ENCODE measurements at regions not wholly inside any gene's neighbourhood (a gene's known extent, or its start where the extent isn't known, plus 50 kb on each side); places are given as distances from the start of the nearest gene placed in this dataset.

- no peak for TF ChIP-seq CTCF (IDR thresholded peaks at IDR 0.05; ENCODE audit: unreplicated experiment in 3 of 3)
- peaks cover 5% of the 10 kb centered on the region for H3K4me1 Mint-ChIP-seq
- no peaks in the 10 kb centered on the region for H3K27me3 Mint-ChIP-seq (ENCODE audit: low read depth)
- peak overlapping the region in 2 of 3 experiments; percentile 7 to 12 for H3K4me3 Mint-ChIP-seq
- H3K9me3 Mint-ChIP-seq: no peaks in the 10 kb centered on the region
- H3K27ac Mint-ChIP-seq: peak overlapping the region; percentile 34 to 65 (median 63)
- H3K36me3 Mint-ChIP-seq (ENCODE audit: low read depth): no peaks in the 10 kb centered on the region
Measured at GRCh38 chr4:96558466-96558865, 718.6 kb downstream of the PDHA2 start.

- H3K4me3 Mint-ChIP-seq: no peak overlapping the region
- TF ChIP-seq CTCF (IDR thresholded peaks at IDR 0.05; ENCODE audit: unreplicated experiment in 3 of 3): no peak
- H3K27ac Mint-ChIP-seq: no peak overlapping the region
- H3K36me3 Mint-ChIP-seq (ENCODE audit: low read depth): no peaks in the 10 kb centered on the region
- no peaks in the 10 kb centered on the region for H3K9me3 Mint-ChIP-seq
- no peaks in the 10 kb centered on the region for H3K4me1 Mint-ChIP-seq
- H3K27me3 Mint-ChIP-seq (ENCODE audit: low read depth): no peaks in the 10 kb centered on the region
Measured at GRCh38 chr4:96566755-96567154, 726.9 kb downstream of the PDHA2 start.

GRCh38 chr4:96585304-96585703 is 745.4 kb downstream of the PDHA2 start:
- Mint-ChIP-seq H3K4me1 (no peaks in the 10 kb centered on the region), H3K27me3 (ENCODE audit: low read depth) (no peaks in the 10 kb centered on the region), H3K36me3 (ENCODE audit: low read depth) (no peaks in the 10 kb centered on the region), H3K4me3 (no peak overlapping the region), H3K27ac (no peak overlapping the region), H3K9me3 (peaks cover 3% of the 10 kb centered on the region)
- no peak for TF ChIP-seq CTCF (IDR thresholded peaks at IDR 0.05; ENCODE audit: unreplicated experiment in 3 of 3)

- peaks cover 7% of the 10 kb centered on the region for H3K4me1 Mint-ChIP-seq
- TF ChIP-seq CTCF (IDR thresholded peaks at IDR 0.05; ENCODE audit: unreplicated experiment in 3 of 3): no peak
- no peaks in the 10 kb centered on the region for H3K27me3 Mint-ChIP-seq (ENCODE audit: low read depth)
- H3K9me3 Mint-ChIP-seq: peaks cover 3% of the 10 kb centered on the region
- H3K27ac Mint-ChIP-seq: peak overlapping the region in 1 of 3 experiments; percentile 6
- no peaks in the 10 kb centered on the region for H3K36me3 Mint-ChIP-seq (ENCODE audit: low read depth)
- H3K4me3 Mint-ChIP-seq: no peak overlapping the region
Measured at GRCh38 chr4:96593422-96593821, 753.5 kb downstream of the PDHA2 start.

- TF ChIP-seq CTCF (IDR thresholded peaks at IDR 0.05; ENCODE audit: unreplicated experiment in 3 of 3): no peak
- Mint-ChIP-seq H3K27ac (peak overlapping the region in 1 of 3 experiments; percentile 31), H3K4me1 (peaks cover 9% of the 10 kb centered on the region), H3K4me3 (no peak overlapping the region), H3K27me3 (ENCODE audit: low read depth) (no peaks in the 10 kb centered on the region), H3K9me3 (no peaks in the 10 kb centered on the region), H3K36me3 (ENCODE audit: low read depth) (no peaks in the 10 kb centered on the region)
Measured at GRCh38 chr4:96598465-96598864, 758.6 kb downstream of the PDHA2 start.

GRCh38 chr4:96599752-96600151 is 759.9 kb downstream of the PDHA2 start:
- no peaks in the 10 kb centered on the region for H3K9me3 Mint-ChIP-seq
- H3K27me3 Mint-ChIP-seq (ENCODE audit: low read depth): no peaks in the 10 kb centered on the region

More at GRCh38 chr4:96599752-96600151, 759.9 kb downstream of the PDHA2 start:
- Mint-ChIP-seq H3K4me3 (no peak overlapping the region), H3K27ac (no peak overlapping the region), H3K36me3 (ENCODE audit: low read depth) (no peaks in the 10 kb centered on the region), H3K4me1 (peaks cover 14% of the 10 kb centered on the region)
- TF ChIP-seq CTCF (IDR thresholded peaks at IDR 0.05; ENCODE audit: unreplicated experiment in 3 of 3): no peak
